B cell (primary cell): ENCODE measurements at regions not wholly inside any gene's neighbourhood (a gene's known extent, or its start where the extent isn't known, plus 50 kb on each side); places are given as distances from the start of the nearest gene placed in this dataset.

ENCODE experiments used
- EZH2 ChIP-seq: IDR thresholded peaks from 2 replicates; pipeline ENCODE4 v1.6.1; 2012; ENCODE audit warnings: borderline replicate concordance, low read depth, mild to moderate bottlenecking, moderate library complexity, low read length; ENCODE audit not compliant: insufficient read depth, poor library complexity, severe bottlenecking
- TF ChIP-seq, protein P1 (sequence below): fragments of 200-600 bp; IDR thresholded peaks from one replicate; pipeline ENCODE4 v1.8.0; 2022; ENCODE audit warnings: antibody characterized with exemption, mild to moderate bottlenecking

DNA sequence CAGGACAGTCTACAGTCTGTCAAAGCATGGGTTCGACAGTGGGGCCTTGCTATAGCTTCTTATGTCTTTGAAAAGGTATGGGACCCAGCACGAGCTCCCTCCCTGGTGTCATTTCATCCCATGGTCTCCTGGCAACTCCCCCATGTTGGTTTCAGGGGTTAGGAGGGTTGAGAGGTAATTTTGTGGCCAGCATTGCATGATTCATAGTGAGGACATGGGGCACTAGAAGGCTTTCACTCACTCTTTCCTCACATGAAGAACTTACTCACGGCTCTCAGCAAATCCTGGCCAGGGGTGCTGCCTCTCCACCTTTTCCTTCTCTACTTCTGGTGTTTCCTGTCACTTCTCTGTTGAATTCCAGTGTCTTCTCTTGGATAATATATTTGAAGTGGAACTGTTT lies 134.7 kb upstream of the TNPO1 start:
- TF ChIP-seq, protein P1, sequence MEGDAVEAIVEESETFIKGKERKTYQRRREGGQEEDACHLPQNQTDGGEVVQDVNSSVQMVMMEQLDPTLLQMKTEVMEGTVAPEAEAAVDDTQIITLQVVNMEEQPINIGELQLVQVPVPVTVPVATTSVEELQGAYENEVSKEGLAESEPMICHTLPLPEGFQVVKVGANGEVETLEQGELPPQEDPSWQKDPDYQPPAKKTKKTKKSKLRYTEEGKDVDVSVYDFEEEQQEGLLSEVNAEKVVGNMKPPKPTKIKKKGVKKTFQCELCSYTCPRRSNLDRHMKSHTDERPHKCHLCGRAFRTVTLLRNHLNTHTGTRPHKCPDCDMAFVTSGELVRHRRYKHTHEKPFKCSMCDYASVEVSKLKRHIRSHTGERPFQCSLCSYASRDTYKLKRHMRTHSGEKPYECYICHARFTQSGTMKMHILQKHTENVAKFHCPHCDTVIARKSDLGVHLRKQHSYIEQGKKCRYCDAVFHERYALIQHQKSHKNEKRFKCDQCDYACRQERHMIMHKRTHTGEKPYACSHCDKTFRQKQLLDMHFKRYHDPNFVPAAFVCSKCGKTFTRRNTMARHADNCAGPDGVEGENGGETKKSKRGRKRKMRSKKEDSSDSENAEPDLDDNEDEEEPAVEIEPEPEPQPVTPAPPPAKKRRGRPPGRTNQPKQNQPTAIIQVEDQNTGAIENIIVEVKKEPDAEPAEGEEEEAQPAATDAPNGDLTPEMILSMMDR = no peak
- no peak for TF ChIP-seq EZH2
